ENCODE measurements at regions not wholly inside any gene's neighbourhood (a gene's known extent, or its start where the extent isn't known, plus 50 kb on each side); places are given as distances from the start of the nearest gene placed in this dataset.
A peak's percentile ranks its signal among the peaks of the same experiment; 100 is the strongest.

GRCh38 chr11:81420668-81421250 is 1312.9 kb downstream of the FAM181B start:
- Histone ChIP-seq H3K27ac (ENCODE audit: low read length) (no peak overlapping the region), H3K4me1 (ENCODE audit: control insufficient read depth, insufficient read depth, low read length) (peaks cover 2% of the 10 kb centered on the region), H3K4me3 (ENCODE audit: low read length) (no peak overlapping the region), H3K27me3 (ENCODE audit: control insufficient read depth, insufficient read depth) (no peaks in the 10 kb centered on the region), H3K9me3 (ENCODE audit: control insufficient read depth, low read length) (no peaks in the 10 kb centered on the region)
- ATAC-seq: no peak
- 64% methylated on average over 3 of the region's 3 CpGs for WGBS
- intact Hi-C loops (cut with DNase I): no loop called here
- DNase-seq: no peak

GRCh38 chr11:81397316-81397715 is 1336.3 kb downstream of the FAM181B start:
- no peak for DNase-seq

DNA sequence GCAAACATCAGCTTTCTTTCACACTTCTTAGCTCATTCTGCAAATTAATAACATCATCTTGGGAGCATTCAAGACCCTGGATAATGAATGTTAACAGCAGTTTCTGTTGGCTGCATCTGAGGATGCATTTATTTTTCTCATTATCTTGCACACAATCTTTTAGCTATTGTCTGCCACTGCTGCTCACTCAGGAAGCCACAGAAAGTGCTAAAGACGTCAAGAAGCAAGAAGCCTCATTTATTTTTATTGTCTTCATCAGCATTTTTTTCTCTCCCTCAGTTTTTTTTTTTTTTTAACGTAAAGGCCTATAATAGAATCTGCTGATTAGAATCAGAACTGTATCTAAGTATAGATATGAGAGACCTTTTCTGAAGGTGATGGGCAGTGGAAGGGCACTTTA is 1339.4 kb downstream of the FAM181B start:
- Histone ChIP-seq H3K4me1 (ENCODE audit: control insufficient read depth, insufficient read depth, low read length) (no peaks in the 10 kb centered on the region), H3K4me3 (ENCODE audit: low read length) (no peak overlapping the region), H3K9me3 (ENCODE audit: control insufficient read depth, low read length) (no peaks in the 10 kb centered on the region), H3K27me3 (ENCODE audit: control insufficient read depth, insufficient read depth) (no peaks in the 10 kb centered on the region), H3K27ac (ENCODE audit: low read length) (no peak overlapping the region)
- DNase-seq: no peak
- intact Hi-C loops (cut with DNase I): no loop called here
- WGBS: 38% methylated on average over 2 of the region's 2 CpGs
- ATAC-seq: no peak

More at GRCh38 chr11:81397316-81397715, 1336.3 kb downstream of the FAM181B start:
- Histone ChIP-seq H3K27me3 (ENCODE audit: control insufficient read depth, insufficient read depth) (no peaks in the 10 kb centered on the region), H3K4me1 (ENCODE audit: control insufficient read depth, insufficient read depth, low read length) (no peaks in the 10 kb centered on the region), H3K27ac (ENCODE audit: low read length) (no peak overlapping the region), H3K9me3 (ENCODE audit: control insufficient read depth, low read length) (no peaks in the 10 kb centered on the region), H3K4me3 (ENCODE audit: low read length) (no peak overlapping the region)
- WGBS: 69% methylated on average over 2 of the region's 2 CpGs
- no peak for ATAC-seq
- intact Hi-C loops (cut with DNase I): no loop called here

GRCh38 chr11:81388326-81388725 is 1345.3 kb downstream of the FAM181B start:
- no peaks in the 10 kb centered on the region for H3K9me3 ChIP-seq (ENCODE audit: control insufficient read depth, low read length)
- DNase-seq (no peak), ATAC-seq (no peak)
- H3K27me3 ChIP-seq (ENCODE audit: control insufficient read depth, insufficient read depth): no peaks in the 10 kb centered on the region
- intact Hi-C loops (cut with DNase I): no loop called here
- H3K4me3 ChIP-seq (ENCODE audit: low read length): no peak overlapping the region
- no peaks in the 10 kb centered on the region for H3K4me1 ChIP-seq (ENCODE audit: control insufficient read depth, insufficient read depth, low read length)
- H3K27ac ChIP-seq (ENCODE audit: low read length): no peak overlapping the region
- 49% methylated on average over 3 of the region's 3 CpGs for WGBS

DNA sequence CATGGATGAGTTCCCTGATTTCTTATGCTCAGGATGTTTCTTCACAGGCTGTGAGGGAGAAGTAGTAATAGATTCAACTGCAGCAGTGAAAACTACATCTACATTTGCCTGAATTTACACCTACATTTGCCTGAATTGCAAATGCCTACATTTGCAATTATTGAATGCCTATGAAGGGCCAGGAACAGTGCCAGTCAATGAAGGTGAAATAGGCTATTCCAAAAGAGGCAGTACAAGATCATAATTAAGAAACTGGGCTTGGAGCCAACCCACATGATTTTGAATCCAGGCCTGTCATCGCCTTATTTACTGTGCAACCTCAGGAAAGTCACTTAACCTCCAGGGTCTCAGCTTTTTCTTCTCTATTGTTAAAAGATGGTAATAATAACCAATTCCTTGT is 1353.3 kb downstream of the FAM181B start:
- H3K9me3 ChIP-seq (ENCODE audit: control insufficient read depth, low read length): no peaks in the 10 kb centered on the region
- WGBS: 58% methylated on average over 1 of the region's 1 CpG
- H3K4me1 ChIP-seq (ENCODE audit: control insufficient read depth, insufficient read depth, low read length): no peaks in the 10 kb centered on the region

GRCh38 chr11:81377418-81377817 is 1356.2 kb downstream of the FAM181B start:
- WGBS: 68% methylated on average over 2 of the region's 2 CpGs
- intact Hi-C loops (cut with DNase I): no loop called here
- no peaks in the 10 kb centered on the region for H3K27me3 ChIP-seq (ENCODE audit: control insufficient read depth, insufficient read depth)

More for the DNA sequence above, 1353.3 kb downstream of the FAM181B start:
- DNase-seq (no peak), ATAC-seq (no peak)
- Histone ChIP-seq H3K27me3 (ENCODE audit: control insufficient read depth, insufficient read depth) (no peaks in the 10 kb centered on the region), H3K27ac (ENCODE audit: low read length) (no peak overlapping the region), H3K4me3 (ENCODE audit: low read length) (no peak overlapping the region)
- intact Hi-C loops (cut with DNase I): no loop called here

DNA sequence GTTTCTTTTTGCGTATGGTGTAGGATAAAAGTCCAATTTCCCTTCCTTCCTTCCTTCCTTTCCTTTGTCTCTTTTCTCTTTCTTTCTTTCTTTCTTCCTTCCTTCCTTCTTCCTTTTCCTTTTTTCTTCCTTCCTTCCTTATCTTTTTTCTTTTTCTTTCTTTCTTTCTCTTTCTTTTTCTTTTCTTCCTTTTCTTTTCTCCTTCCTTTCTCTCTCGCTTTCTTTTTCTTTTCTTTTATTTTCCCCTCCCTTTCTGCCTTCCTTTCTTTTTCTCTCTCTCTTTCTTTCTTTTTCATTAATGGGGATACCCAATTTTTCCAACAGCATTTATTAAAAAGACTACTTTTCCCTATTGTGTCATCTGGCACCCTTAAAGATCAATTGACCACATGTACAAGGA is 1359.7 kb downstream of the FAM181B start:
- H3K9me3 ChIP-seq (ENCODE audit: control insufficient read depth, low read length): no peaks in the 10 kb centered on the region
- DNase-seq: no peak
- no peaks in the 10 kb centered on the region for H3K27me3 ChIP-seq (ENCODE audit: control insufficient read depth, insufficient read depth)
- 91% methylated on average over 2 of the region's 2 CpGs for WGBS
- no peak for ATAC-seq
- H3K4me3 ChIP-seq (ENCODE audit: low read length): no peak overlapping the region
- H3K4me1 ChIP-seq (ENCODE audit: control insufficient read depth, insufficient read depth, low read length): no peaks in the 10 kb centered on the region
- intact Hi-C loops (cut with DNase I): no loop called here
- H3K27ac ChIP-seq (ENCODE audit: low read length): no peak overlapping the region

More at GRCh38 chr11:81377418-81377817, 1356.2 kb downstream of the FAM181B start:
- Histone ChIP-seq H3K4me3 (ENCODE audit: low read length) (no peak overlapping the region), H3K27ac (ENCODE audit: low read length) (no peak overlapping the region), H3K4me1 (ENCODE audit: control insufficient read depth, insufficient read depth, low read length) (no peaks in the 10 kb centered on the region), H3K9me3 (ENCODE audit: control insufficient read depth, low read length) (no peaks in the 10 kb centered on the region)
- ATAC-seq (no peak), DNase-seq (no peak)

- H3K27me3 ChIP-seq (ENCODE audit: control insufficient read depth, insufficient read depth): no peaks in the 10 kb centered on the region
- WGBS: 86% methylated on average over 11 of the region's 11 CpGs
- DNase-seq (peak in 1 of 3 donors; percentile 33), ATAC-seq (no peak)
- intact Hi-C loops (cut with DNase I): no loop called here
- no peaks in the 10 kb centered on the region for H3K9me3 ChIP-seq (ENCODE audit: control insufficient read depth, low read length)
- no peak overlapping the region for H3K27ac ChIP-seq (ENCODE audit: low read length)
- H3K4me3 ChIP-seq (ENCODE audit: low read length): no peak overlapping the region
- H3K4me1 ChIP-seq (ENCODE audit: control insufficient read depth, insufficient read depth, low read length): no peaks in the 10 kb centered on the region
Observed at GRCh38 chr11:81368192-81368591, 1365.5 kb downstream of the FAM181B start.

GRCh38 chr11:81365496-81365895 is 1368.2 kb downstream of the FAM181B start:
- no peak for ATAC-seq
- no peak overlapping the region for H3K4me3 ChIP-seq (ENCODE audit: low read length)
- WGBS: 84% methylated on average over 4 of the region's 4 CpGs
- no peak for DNase-seq
- H3K4me1 ChIP-seq (ENCODE audit: control insufficient read depth, insufficient read depth, low read length): no peaks in the 10 kb centered on the region
- no peaks in the 10 kb centered on the region for H3K27me3 ChIP-seq (ENCODE audit: control insufficient read depth, insufficient read depth)
- no peak overlapping the region for H3K27ac ChIP-seq (ENCODE audit: low read length)
- intact Hi-C loops (cut with DNase I): no loop called here
- no peaks in the 10 kb centered on the region for H3K9me3 ChIP-seq (ENCODE audit: control insufficient read depth, low read length)

- no peak for DNase-seq
Observed at GRCh38 chr11:81359476-81359875, 1374.2 kb downstream of the FAM181B start.

DNA sequence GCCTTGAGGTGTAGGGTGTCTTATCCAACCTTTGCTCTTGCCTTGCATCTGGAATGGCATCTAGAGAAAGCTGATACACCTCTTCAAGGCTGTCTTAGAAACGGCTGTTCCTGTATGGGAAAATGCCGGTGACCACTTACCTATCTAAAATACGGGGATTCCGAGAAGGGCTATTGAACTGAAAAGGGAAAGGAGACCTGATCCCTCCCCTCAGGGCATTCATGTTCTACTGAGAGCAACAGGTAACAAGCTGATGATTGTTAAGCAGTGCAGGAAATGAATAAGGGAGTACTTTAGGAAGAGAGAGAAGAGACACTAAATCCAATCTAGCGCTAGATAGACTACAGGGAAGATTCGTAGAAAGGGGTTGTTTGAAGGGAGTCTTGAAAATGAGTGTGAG is 1388.1 kb downstream of the FAM181B start:
- DNase-seq (no peak), ATAC-seq (no peak)
- intact Hi-C loops (cut with DNase I): no loop called here

More at GRCh38 chr11:81359476-81359875, 1374.2 kb downstream of the FAM181B start:
- WGBS: 76% methylated on average over 6 of the region's 6 CpGs
- Histone ChIP-seq H3K27me3 (ENCODE audit: control insufficient read depth, insufficient read depth) (no peaks in the 10 kb centered on the region), H3K27ac (ENCODE audit: low read length) (no peak overlapping the region), H3K4me1 (ENCODE audit: control insufficient read depth, insufficient read depth, low read length) (no peaks in the 10 kb centered on the region), H3K9me3 (ENCODE audit: control insufficient read depth, low read length) (no peaks in the 10 kb centered on the region), H3K4me3 (ENCODE audit: low read length) (no peak overlapping the region)
- intact Hi-C loops (cut with DNase I): no loop called here
- ATAC-seq: no peak

DNA sequence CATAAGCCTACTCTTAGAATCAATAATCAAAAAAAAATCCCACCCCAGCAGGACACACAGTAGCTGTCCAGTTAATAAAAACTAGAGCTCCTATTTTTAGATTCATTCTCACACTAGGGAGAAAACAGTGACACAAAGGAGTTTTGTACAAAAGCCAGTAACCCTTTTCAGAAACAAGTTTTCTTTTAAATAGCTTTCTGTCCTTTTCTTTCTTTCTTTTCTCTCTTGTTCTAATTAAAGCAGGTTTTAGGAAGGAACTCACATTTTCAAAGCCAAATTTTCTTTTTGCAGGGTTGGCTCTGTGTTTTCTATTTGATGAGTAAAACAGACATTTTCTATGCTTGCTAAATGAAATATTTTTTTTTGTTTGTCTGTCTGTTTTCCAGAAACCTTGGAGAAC is 1390.7 kb downstream of the FAM181B start:
- H3K4me3 ChIP-seq (ENCODE audit: low read length): no peak overlapping the region
- H3K27ac ChIP-seq (ENCODE audit: low read length): no peak overlapping the region
- H3K27me3 ChIP-seq (ENCODE audit: control insufficient read depth, insufficient read depth): no peaks in the 10 kb centered on the region
- no peak for ATAC-seq
- intact Hi-C loops (cut with DNase I): no loop called here
- no peaks in the 10 kb centered on the region for H3K4me1 ChIP-seq (ENCODE audit: control insufficient read depth, insufficient read depth, low read length)
- DNase-seq: no peak
- no peaks in the 10 kb centered on the region for H3K9me3 ChIP-seq (ENCODE audit: control insufficient read depth, low read length)

More for the DNA sequence above, 1388.1 kb downstream of the FAM181B start:
- Histone ChIP-seq H3K4me3 (ENCODE audit: low read length) (no peak overlapping the region), H3K9me3 (ENCODE audit: control insufficient read depth, low read length) (no peaks in the 10 kb centered on the region), H3K4me1 (ENCODE audit: control insufficient read depth, insufficient read depth, low read length) (no peaks in the 10 kb centered on the region), H3K27me3 (ENCODE audit: control insufficient read depth, insufficient read depth) (no peaks in the 10 kb centered on the region), H3K27ac (ENCODE audit: low read length) (no peak overlapping the region)
- WGBS: 88% methylated on average over 6 of the region's 6 CpGs
